ENCODE measurements at regions not wholly inside any gene's neighbourhood (a gene's known extent, or its start where the extent isn't known, plus 50 kb on each side); places are given as distances from the start of the nearest gene placed in this dataset.

DNA sequence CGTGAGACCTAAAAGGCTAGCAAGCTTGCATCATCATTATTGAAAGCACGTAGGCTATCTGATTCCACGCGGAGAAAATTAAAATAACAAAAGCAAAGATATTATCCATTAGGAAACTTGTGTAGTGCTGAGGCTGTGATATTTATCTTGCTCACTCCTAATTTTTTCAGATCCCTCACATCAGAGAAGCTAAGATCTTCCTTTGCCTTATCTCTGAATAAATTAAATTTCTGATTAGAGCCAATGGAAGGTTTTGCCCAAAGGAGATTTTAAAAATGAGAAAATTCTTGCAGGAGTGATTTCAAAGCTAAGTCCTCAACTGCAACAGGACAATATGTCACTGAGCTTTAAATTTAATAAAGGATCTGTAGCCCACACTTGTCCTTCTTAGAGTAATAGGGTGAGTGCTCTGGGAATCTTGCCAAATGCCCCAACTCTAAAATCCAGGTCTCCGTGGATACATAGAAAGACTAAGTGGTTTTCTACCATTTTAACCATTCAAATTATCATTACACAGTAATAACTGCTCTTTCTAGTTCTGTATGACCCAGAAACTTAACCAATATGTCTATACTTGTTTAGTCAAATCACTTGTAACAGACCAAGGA is 295.0 kb downstream of the CAAP1 start:
- TF ChIP-seq, protein P1, sequence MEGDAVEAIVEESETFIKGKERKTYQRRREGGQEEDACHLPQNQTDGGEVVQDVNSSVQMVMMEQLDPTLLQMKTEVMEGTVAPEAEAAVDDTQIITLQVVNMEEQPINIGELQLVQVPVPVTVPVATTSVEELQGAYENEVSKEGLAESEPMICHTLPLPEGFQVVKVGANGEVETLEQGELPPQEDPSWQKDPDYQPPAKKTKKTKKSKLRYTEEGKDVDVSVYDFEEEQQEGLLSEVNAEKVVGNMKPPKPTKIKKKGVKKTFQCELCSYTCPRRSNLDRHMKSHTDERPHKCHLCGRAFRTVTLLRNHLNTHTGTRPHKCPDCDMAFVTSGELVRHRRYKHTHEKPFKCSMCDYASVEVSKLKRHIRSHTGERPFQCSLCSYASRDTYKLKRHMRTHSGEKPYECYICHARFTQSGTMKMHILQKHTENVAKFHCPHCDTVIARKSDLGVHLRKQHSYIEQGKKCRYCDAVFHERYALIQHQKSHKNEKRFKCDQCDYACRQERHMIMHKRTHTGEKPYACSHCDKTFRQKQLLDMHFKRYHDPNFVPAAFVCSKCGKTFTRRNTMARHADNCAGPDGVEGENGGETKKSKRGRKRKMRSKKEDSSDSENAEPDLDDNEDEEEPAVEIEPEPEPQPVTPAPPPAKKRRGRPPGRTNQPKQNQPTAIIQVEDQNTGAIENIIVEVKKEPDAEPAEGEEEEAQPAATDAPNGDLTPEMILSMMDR (IDR thresholded peaks at IDR 0.05; ENCODE audit: low read length): no peak
- no peak for TF ChIP-seq EZH2 (IDR thresholded peaks at IDR 0.05; ENCODE audit: borderline replicate concordance, low read length)
